Psoas muscle (tissue), 7 donors: ENCODE measurements at regions not wholly inside any gene's neighbourhood (a gene's known extent, or its start where the extent isn't known, plus 50 kb on each side); places are given as distances from the start of the nearest gene placed in this dataset.

Experiments
- ATAC-seq, 4 donors: fragments of 200-7000 bp; cut with Tn5 transposase; one replicate each; pipeline ENCODE4 v1.9.1; 2020; ENCODE audit warnings: moderate library complexity in 3 of 4, mild to moderate bottlenecking in 2 of 4
- DNase-seq, 2 donors: peaks; one replicate each; pipeline ENCODE4 v3.0.0-alpha.2; 2020
- H3K27ac ChIP-seq: fragments of 200-600 bp; one replicate; pipeline ENCODE4 v1.8.0; 2022
- H3K27me3 ChIP-seq, 3 donors: fragments of 200-600 bp in 1 of 3; one replicate each; pipeline versions ENCODE4 v1.6.1 to v1.8.0; 2013 to 2022; ENCODE audit warnings: low read length in 2 of 3, mild to moderate bottlenecking in 2 of 3, moderate library complexity in 1 of 3; ENCODE audit not compliant: insufficient read depth in 3 of 3
- H3K36me3 ChIP-seq, 2 donors: fragments of 200-600 bp in 1 of 2; one replicate each; pipeline versions ENCODE4 v1.6.1 to v1.8.0; 2013 to 2022; ENCODE audit warnings: low read depth in 1 of 2, mild to moderate bottlenecking in 1 of 2, moderate library complexity in 1 of 2; ENCODE audit not compliant: insufficient read depth in 1 of 2
- H3K4me1 ChIP-seq: fragments of 200-600 bp; one replicate; pipeline ENCODE4 v1.8.0; 2022
- H3K4me3 ChIP-seq: fragments of 200-600 bp; one replicate; pipeline ENCODE4 v1.8.0; 2022; ENCODE audit warnings: mild to moderate bottlenecking
- H3K9me3 ChIP-seq: fragments of 200-600 bp; one replicate; pipeline ENCODE4 v1.8.0; 2022
- whole genome bisulfite sequencing, 3 donors: extraction: QIAGEN DNeasy Blood & Tissue Kit; methylation state at CpG; one replicate each; pipeline versions ENCODE4 v1.1.6 to v1.1.7; 2013; 5-methylcytosine and 5-hydroxymethylcytosine counted together
- intact Hi-C, 2 donors: fragments of 100-400 bp; cut with DNase I; formaldehyde crosslinking; loops; one replicate each; pipeline versions ENCODE4 v1.11.0 to v1.14.2; 2022
- TF ChIP-seq, protein P1 (sequence below): fragments of 200-600 bp; IDR thresholded peaks from one replicate; pipeline ENCODE4 v1.8.0; 2022; ENCODE audit warnings: antibody characterized with exemption
- donor health status: healthy with polysubstance abuse.
- donor health status: DM: no; HTN: no; CAD: no; lungs with moderate emphysema.
- donor health status: Bipolar disorder and iron deficiency.
- donor health status: healthy.
- donor health status: DM: yes; HTN: yes; CAD: no.
- donor health status: DM: no; HTN: no; CAD: no.
- donor health status: DM: yes; HTN: yes; CAD: no.

DNA sequence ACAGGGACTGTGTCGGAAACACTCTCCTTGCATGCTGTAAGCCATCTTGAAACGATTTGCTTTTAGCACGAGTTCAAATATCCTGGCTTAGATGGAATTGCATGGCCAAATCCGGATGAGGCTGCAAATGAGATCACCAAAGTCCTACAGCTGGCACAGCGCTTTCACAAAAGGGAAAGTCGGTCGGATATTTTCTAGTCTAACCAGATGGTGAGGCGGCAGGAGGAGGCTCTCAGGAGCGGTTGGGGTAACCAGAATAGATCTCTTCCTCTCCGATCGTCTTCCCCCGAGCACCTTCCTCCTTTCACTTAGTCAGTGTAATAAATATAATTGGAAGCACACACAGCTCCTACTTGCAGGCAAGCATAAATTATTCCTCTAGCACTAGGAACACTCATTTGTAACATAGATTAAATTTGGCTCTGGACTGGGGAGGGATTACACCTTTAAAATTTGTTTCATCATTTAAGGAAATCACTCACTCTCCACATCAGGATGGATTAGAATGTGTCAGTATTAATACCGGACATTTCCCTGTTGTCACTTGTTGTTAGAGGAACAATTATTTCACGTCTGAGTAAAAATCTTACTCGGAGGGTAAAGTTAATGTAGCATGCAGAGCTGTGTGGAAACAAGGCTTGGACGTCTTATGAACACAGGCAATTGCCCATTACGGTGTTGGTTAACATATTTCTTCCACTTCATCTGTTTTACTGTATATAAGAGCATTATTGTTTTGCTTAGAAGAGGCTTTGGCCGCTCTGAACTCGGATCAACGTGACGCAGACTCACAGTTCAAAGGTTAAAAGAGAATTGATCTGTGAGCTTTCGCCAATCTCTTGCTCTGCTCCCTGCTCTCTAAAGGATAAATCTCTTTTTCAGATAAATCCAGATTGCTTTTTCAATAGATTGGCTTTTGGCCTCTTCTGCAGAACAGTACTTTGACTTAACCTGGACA, 857.9 kb downstream of the TYW1 start:
- Histone ChIP-seq H3K4me3 (no peak overlapping the region), H3K36me3 (no peaks in the 10 kb centered on the region), H3K9me3 (no peaks in the 10 kb centered on the region), H3K4me1 (no peaks in the 10 kb centered on the region), H3K27ac (no peak overlapping the region), H3K27me3 (peaks cover 0 to 8% (median 2%) of the 10 kb centered on the region in 3 donors)
- 27 to 33% (median 32%) methylated on average over 22 of the region's 22 CpGs for WGBS, 3 donors
- intact Hi-C loops: no loop called here
- ATAC-seq: no peak
- no peak for DNase-seq
- TF ChIP-seq, protein P1, sequence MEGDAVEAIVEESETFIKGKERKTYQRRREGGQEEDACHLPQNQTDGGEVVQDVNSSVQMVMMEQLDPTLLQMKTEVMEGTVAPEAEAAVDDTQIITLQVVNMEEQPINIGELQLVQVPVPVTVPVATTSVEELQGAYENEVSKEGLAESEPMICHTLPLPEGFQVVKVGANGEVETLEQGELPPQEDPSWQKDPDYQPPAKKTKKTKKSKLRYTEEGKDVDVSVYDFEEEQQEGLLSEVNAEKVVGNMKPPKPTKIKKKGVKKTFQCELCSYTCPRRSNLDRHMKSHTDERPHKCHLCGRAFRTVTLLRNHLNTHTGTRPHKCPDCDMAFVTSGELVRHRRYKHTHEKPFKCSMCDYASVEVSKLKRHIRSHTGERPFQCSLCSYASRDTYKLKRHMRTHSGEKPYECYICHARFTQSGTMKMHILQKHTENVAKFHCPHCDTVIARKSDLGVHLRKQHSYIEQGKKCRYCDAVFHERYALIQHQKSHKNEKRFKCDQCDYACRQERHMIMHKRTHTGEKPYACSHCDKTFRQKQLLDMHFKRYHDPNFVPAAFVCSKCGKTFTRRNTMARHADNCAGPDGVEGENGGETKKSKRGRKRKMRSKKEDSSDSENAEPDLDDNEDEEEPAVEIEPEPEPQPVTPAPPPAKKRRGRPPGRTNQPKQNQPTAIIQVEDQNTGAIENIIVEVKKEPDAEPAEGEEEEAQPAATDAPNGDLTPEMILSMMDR: no peak

DNA sequence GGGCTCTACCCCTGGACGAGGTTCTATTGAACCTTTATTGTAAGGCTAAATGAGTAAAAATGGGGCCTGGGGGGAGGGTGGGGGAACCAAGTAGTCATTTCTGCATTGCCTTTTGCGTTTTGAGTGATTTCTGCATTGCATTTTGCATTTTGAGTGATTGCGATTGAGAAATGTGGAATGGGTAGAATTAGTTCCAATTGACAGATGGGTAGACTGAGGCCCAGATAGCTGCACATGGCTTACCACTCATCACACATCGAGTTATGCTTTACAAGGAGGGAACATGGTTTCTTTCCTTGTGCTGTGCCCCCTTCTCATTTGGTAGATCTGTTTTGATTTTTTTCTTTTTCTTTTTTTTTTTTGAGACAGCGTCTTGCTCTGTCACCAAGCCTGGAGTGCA, 858.7 kb downstream of the TYW1 start:
- DNase-seq (no peak), ATAC-seq (no peak)
- Histone ChIP-seq H3K4me1 (no peaks in the 10 kb centered on the region), H3K27me3 (peaks cover 0 to 8% (median 2%) of the 10 kb centered on the region in 3 donors), H3K4me3 (no peak overlapping the region), H3K9me3 (no peaks in the 10 kb centered on the region), H3K27ac (no peak overlapping the region), H3K36me3 (no peaks in the 10 kb centered on the region)
- intact Hi-C loops: no loop called here
- WGBS, 3 donors: 71 to 77% (median 74%) methylated on average over 5 of the region's 5 CpGs
- TF ChIP-seq, protein P1: no peak

DNA sequence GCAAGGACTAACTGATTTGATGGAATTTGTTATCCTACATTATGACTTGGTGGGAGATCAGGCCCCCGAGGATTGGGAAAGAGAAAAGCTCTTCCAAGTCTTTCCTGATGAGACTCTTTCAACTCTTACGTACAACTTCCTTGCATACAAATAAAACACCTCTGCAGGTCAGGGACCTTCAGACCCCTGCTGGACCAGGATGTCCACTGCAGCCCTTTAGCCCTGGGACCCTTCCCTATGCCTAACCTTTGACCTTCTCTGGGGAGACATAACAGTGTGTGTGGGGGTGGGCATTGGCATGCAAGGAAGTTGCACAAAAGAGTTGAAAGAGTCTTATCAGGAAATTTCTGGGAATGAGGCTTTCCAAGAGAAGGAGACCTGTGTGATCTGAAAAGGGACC, 859.4 kb downstream of the TYW1 start:
- 55 to 69% (median 66%) methylated on average over 2 of the region's 2 CpGs for WGBS, 3 donors
- peaks cover 0 to 8% (median 2%) of the 10 kb centered on the region in 3 donors for H3K27me3 ChIP-seq
- H3K4me3 ChIP-seq: no peak overlapping the region
- no peaks in the 10 kb centered on the region for H3K4me1 ChIP-seq
- intact Hi-C loops: no loop called here
- no peak overlapping the region for H3K27ac ChIP-seq
- no peak for ATAC-seq
- no peaks in the 10 kb centered on the region for H3K9me3 ChIP-seq
- TF ChIP-seq, protein P1: no peak
- H3K36me3 ChIP-seq: no peaks in the 10 kb centered on the region
- no peak for DNase-seq

DNA sequence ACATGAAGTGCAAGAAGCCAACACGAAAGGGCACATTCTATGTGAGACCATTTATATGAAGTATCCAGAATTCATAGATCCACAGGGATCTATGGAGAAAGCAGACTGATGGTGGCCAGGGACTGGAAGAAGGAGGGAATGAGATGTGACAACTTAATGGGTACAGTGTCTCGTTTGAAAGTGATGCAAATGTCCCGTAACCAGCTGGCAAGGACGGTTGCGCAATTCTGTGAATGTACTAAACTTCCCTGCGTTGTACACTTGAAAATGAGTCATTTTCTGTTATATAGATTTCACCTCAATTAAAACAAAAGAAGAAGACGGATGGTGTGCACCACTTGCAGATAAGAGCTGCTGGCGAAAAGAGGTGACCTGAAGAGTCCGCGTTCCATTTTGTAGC, 861.1 kb downstream of the TYW1 start:
- intact Hi-C loops: no loop called here
- no peak for DNase-seq
- Histone ChIP-seq H3K27me3 (no peaks in the 10 kb centered on the region), H3K27ac (no peak overlapping the region), H3K4me3 (no peak overlapping the region), H3K4me1 (no peaks in the 10 kb centered on the region), H3K36me3 (no peaks in the 10 kb centered on the region), H3K9me3 (no peaks in the 10 kb centered on the region)
- TF ChIP-seq, protein P1: no peak
- WGBS, 3 donors: 76 to 81% (median 77%) methylated on average over 10 of the region's 10 CpGs
- no peak for ATAC-seq
